Activated CD4-positive, alpha-beta T cell treated with anti-CD3 and anti-CD28 coated beads, Interleukin-2, amount 50 U/mL, for 48 hours (primary cell): ENCODE measurements at regions not wholly inside any gene's neighbourhood (a gene's known extent, or its start where the extent isn't known, plus 50 kb on each side); places are given as distances from the start of the nearest gene placed in this dataset.

Experiments used
- DNase-seq, 2 experiments: peaks; one replicate each; pipeline ENCODE4 v3.0.0-alpha.2; 2020

- no peak for DNase-seq
Measured at GRCh38 chrX:42149765-42150164, 226.4 kb upstream of the CASK start.

GRCh38 chrX:42149281-42149680 is 225.9 kb upstream of the CASK start:
- no peak for DNase-seq

- DNase-seq: no peak
Measured at GRCh38 chrX:42143866-42144592, 220.7 kb upstream of the CASK start.

- DNase-seq: no peak
Measured at GRCh38 chrX:42140320-42140719, 217.0 kb upstream of the CASK start.

GRCh38 chrX:42135583-42136228 is 212.4 kb upstream of the CASK start:
- DNase-seq: no peak

GRCh38 chrX:42131856-42132255 is 208.5 kb upstream of the CASK start:
- DNase-seq: no peak

GRCh38 chrX:42129022-42129940 is 205.9 kb upstream of the CASK start:
- DNase-seq: no peak

GRCh38 chrX:42128587-42128986 is 205.2 kb upstream of the CASK start:
- no peak for DNase-seq

GRCh38 chrX:42128020-42128419 is 204.7 kb upstream of the CASK start:
- no peak for DNase-seq

- no peak for DNase-seq
Measured at GRCh38 chrX:42127563-42127962, 204.2 kb upstream of the CASK start.

- no peak for DNase-seq
Measured at GRCh38 chrX:42123369-42123768, 200.0 kb upstream of the CASK start.

- no peak for DNase-seq
Measured at GRCh38 chrX:42119076-42119475, 195.7 kb upstream of the CASK start.

GRCh38 chrX:42117318-42117717 is 194.0 kb upstream of the CASK start:
- DNase-seq: no peak

- no peak for DNase-seq
Measured at GRCh38 chrX:42109428-42109827, 186.1 kb upstream of the CASK start.

GRCh38 chrX:42107495-42108488 is 184.4 kb upstream of the CASK start:
- DNase-seq: peak; percentile 18 to 35

GRCh38 chrX:42106556-42106955 is 183.2 kb upstream of the CASK start:
- DNase-seq: no peak

GRCh38 chrX:42102586-42103282 is 179.4 kb upstream of the CASK start:
- DNase-seq: no peak

- DNase-seq: no peak
Measured at GRCh38 chrX:42098900-42099299, 175.5 kb upstream of the CASK start.

GRCh38 chrX:42097486-42097885 is 174.1 kb upstream of the CASK start:
- no peak for DNase-seq

- DNase-seq: no peak
Measured at GRCh38 chrX:42096265-42096920, 173.0 kb upstream of the CASK start.

- DNase-seq: no peak
Measured at GRCh38 chrX:42094218-42094617, 170.9 kb upstream of the CASK start.
